HepG2 (cell line): ENCODE measurements at regions not wholly inside any gene's neighbourhood (a gene's known extent, or its start where the extent isn't known, plus 50 kb on each side); places are given as distances from the start of the nearest gene placed in this dataset.
A peak's percentile ranks its signal among the peaks of the same experiment; 100 is the strongest.

Experiments
- ATAC-seq: fragments of 200-7000 bp; cut with Tn5 transposase; 3 replicates; pipeline ENCODE4 v1.9.1; 2020; ENCODE audit warnings: mild to moderate bottlenecking, moderate library complexity
- BruUV-seq: library from RNA; stranded (reverse); fragments of 400-500 nt; replicated peaks from 2 replicates; lab custom pipeline; 2021; lab: Mats Ljungman, UMichigan
- CTCF ChIA-PET: fragments of 300-600 bp; formaldehyde crosslinking; extraction: SDS; loops from one replicate; lab custom pipeline; 2021; ENCODE audit warnings: low total read pairs, inconsistent platforms, low intra/inter-chr PET ratio; lab: Yijun Ruan, JAX
- POLR2A ChIA-PET: fragments of 350-600 bp; sonication (Branson Sonifier 250); formaldehyde crosslinking; loops from one replicate; lab custom pipeline; 2020; ENCODE audit warnings: antibody characterized with exemption, inconsistent platforms; lab: Yijun Ruan, JAX
- DNase-seq: peaks from one replicate; pipeline ENCODE4 v3.0.0-alpha.2; 2015; ENCODE audit warnings: low spot score
- FAIRE-seq: peaks from 3 replicates; lab custom pipeline; 2011; peaks lifted over from hg19 to GRCh38; lab: Jason Lieb, UNC
- H2AFZ ChIP-seq: one replicate; pipeline ENCODE4 v1.6.1; 2011; ENCODE audit warnings: low read length, inconsistent platforms
- H3K27ac ChIP-seq: fragments of 300-600 bp; 3 replicates; pipeline ENCODE4 v1.8.0; 2011; ENCODE audit warnings: mixed run types, mild to moderate bottlenecking, mixed read lengths, low read length, inconsistent platforms; ENCODE audit not compliant: insufficient read depth; ENCODE audit errors: extremely low read length
- H3K27me3 ChIP-seq, 2 experiments: fragments of 200-600 bp in 1 of 2; 2 replicates in 1 of 2; 3 replicates in 1 of 2; pipeline versions ENCODE4 v1.6.0 to v1.8.0; 2011; ENCODE audit warnings: low read length in 2 of 2, mild to moderate bottlenecking in 2 of 2, moderate library complexity in 2 of 2, inconsistent platforms in 1 of 2; ENCODE audit not compliant: insufficient read depth in 2 of 2, control insufficient read depth in 1 of 2
- H3K36me3 ChIP-seq, 2 experiments: fragments of 200-600 bp in 1 of 2; replicated peaks in 1 of 2; 2 replicates in 1 of 2; 3 replicates in 1 of 2; pipeline versions ENCODE4 v1.5.1 to v1.8.0; 2011; ENCODE audit warnings: low read length in 2 of 2, inconsistent platforms in 1 of 2; ENCODE audit not compliant: insufficient read depth in 2 of 2, control insufficient read depth in 1 of 2
- H3K4me1 ChIP-seq: 2 replicates; pipeline ENCODE4 v1.5.1; 2012; ENCODE audit warnings: low read length, inconsistent platforms; ENCODE audit not compliant: insufficient read depth
- H3K4me2 ChIP-seq: 2 replicates; pipeline ENCODE4 v1.6.0; 2011; ENCODE audit warnings: low read depth, low read length, inconsistent platforms
- H3K4me3 ChIP-seq, 3 experiments: fragments of 200-600 bp in 1 of 3; sonication (generic), shearing (Covaris generic) in 1 of 3; replicated peaks in 1 of 3; 2 replicates each; pipeline ENCODE4 v1.5.1; 2011 to 2016; ENCODE audit warnings: low read length in 3 of 3, inconsistent platforms in 2 of 3, low read depth in 2 of 3, mild to moderate bottlenecking in 2 of 3, control low read depth in 1 of 3, mixed read lengths in 1 of 3; ENCODE audit not compliant: insufficient read depth in 1 of 3
- H3K79me2 ChIP-seq: one replicate; pipeline ENCODE4 v1.6.1; 2011; ENCODE audit warnings: low read length, inconsistent platforms; ENCODE audit not compliant: insufficient read depth
- H3K9ac ChIP-seq: 2 replicates; pipeline ENCODE4 v1.6.0; 2011; ENCODE audit warnings: mild to moderate bottlenecking, low read depth, low read length, inconsistent platforms; ENCODE audit not compliant: insufficient read depth
- H3K9me3 ChIP-seq: 2 replicates; pipeline ENCODE4 v1.5.1; 2012; ENCODE audit warnings: mild to moderate bottlenecking, low read length
- H4K20me1 ChIP-seq: 2 replicates; pipeline ENCODE4 v1.6.0; 2011; ENCODE audit warnings: inconsistent platforms, mild to moderate bottlenecking, low read length, moderate library complexity; ENCODE audit not compliant: insufficient read depth
- ARID4A ChIP-seq: sonication (generic); formaldehyde crosslinking; IDR thresholded peaks from 2 replicates; pipeline ENCODE4 v1.5.0; 2020; ENCODE audit warnings: mild to moderate bottlenecking, missing genetic modification reagents, borderline replicate concordance
- ASH2L ChIP-seq: fragments of 300-600, 200-600 bp; sonication (generic); IDR thresholded peaks from 2 replicates; pipeline ENCODE4 v1.7.0; 2017; ENCODE audit warnings: low read depth, mild to moderate bottlenecking, moderate library complexity, mixed read lengths, low read length; ENCODE audit not compliant: insufficient read length
- FOXK1 ChIP-seq: sonication (generic); formaldehyde crosslinking; IDR thresholded peaks from 2 replicates; pipeline ENCODE4 v1.4.0; 2020; ENCODE audit warnings: low read depth, missing genetic modification reagents, borderline replicate concordance
- GMEB1 ChIP-seq: sonication (generic); formaldehyde crosslinking; IDR thresholded peaks from 2 replicates; pipeline ENCODE4 v1.5.1; 2020; ENCODE audit warnings: missing genetic modification reagents, mild to moderate bottlenecking, borderline replicate concordance
- KMT2B ChIP-seq: IDR thresholded peaks from 2 replicates; pipeline ENCODE4 v1.6.1; 2016; ENCODE audit warnings: missing genetic modification reagents, missing compliant biosample characterization
- MTA3 ChIP-seq: sonication (generic); formaldehyde crosslinking; IDR thresholded peaks from 2 replicates; pipeline ENCODE4 v1.4.0; 2020; ENCODE audit warnings: missing genetic modification reagents
- PATZ1 ChIP-seq: sonication (generic); formaldehyde crosslinking; IDR thresholded peaks from 2 replicates; pipeline ENCODE4 v1.4.0; 2020; ENCODE audit warnings: missing genetic modification reagents
- PHF20 ChIP-seq: sonication (generic); formaldehyde crosslinking; IDR thresholded peaks from 2 replicates; pipeline ENCODE4 v1.5.0; 2020; ENCODE audit warnings: mild to moderate bottlenecking, missing genetic modification reagents
- PHF8 ChIP-seq: sonication (generic); formaldehyde crosslinking; IDR thresholded peaks from 2 replicates; pipeline ENCODE4 v1.5.0; 2020; ENCODE audit warnings: missing genetic modification reagents
- TFDP1 ChIP-seq: IDR thresholded peaks from 2 replicates; pipeline ENCODE4 v1.6.1; 2016; ENCODE audit warnings: missing compliant biosample characterization, missing genetic modification reagents, borderline replicate concordance
- ZMYM2 ChIP-seq: sonication (generic); formaldehyde crosslinking; IDR thresholded peaks from 2 replicates; pipeline ENCODE4 v1.8.0; 2022; ENCODE audit warnings: mild to moderate bottlenecking, missing genetic modification reagents
- ZNF652 ChIP-seq: IDR thresholded peaks from 2 replicates; pipeline ENCODE4 v1.6.1; 2016; ENCODE audit warnings: low read depth, borderline replicate concordance
- ZNF839 ChIP-seq: sonication (generic); formaldehyde crosslinking; IDR thresholded peaks from 2 replicates; pipeline ENCODE4 v1.4.0; 2020; ENCODE audit warnings: missing genetic modification reagents, mild to moderate bottlenecking, borderline replicate concordance
- WGBS: methylation state at CpG from one replicate; pipeline ENCODE4 v1.1.6; 2017; ENCODE audit warnings: low lambda C conversion rate; 5-methylcytosine and 5-hydroxymethylcytosine counted together
- in situ Hi-C: cut with HindIII; loops from 2 replicates; pipeline ENCODE4 v1.10.0; 2017; ENCODE audit warnings: low pct_unique_long_range_greater_than_20kb; ENCODE audit not compliant: extremely low pct_ligation_motif_present
- intact Hi-C: fragments of 100-400 bp; cut with micrococcal nuclease; formaldehyde crosslinking; loops from one replicate; pipeline ENCODE4 v1.10.0; 2022; ENCODE audit not compliant: unreplicated experiment

- no TSS peak for BruUV-seq
- no peaks in the 10 kb centered on the region for H3K9me3 ChIP-seq
- DNase-seq, result peak; percentile 65
- H3K9ac ChIP-seq, result peak overlapping the region; percentile 87
- WGBS, result 0% methylated on average over 15 of the region's 73 CpGs
- H3K4me1 ChIP-seq, result peaks cover 43% of the 10 kb centered on the region
- no peaks in the 10 kb centered on the region for H3K36me3 ChIP-seq
- H3K27ac ChIP-seq, result peak overlapping the region; percentile 93
- intact Hi-C loops, result loop anchor here (10.0 kb wide), 1 partner anchor 255 kb away; the partner anchor contains the start of genes BTD and HACL1
- H4K20me1 ChIP-seq, result peaks cover 26% of the 10 kb centered on the region
- H3K4me3 ChIP-seq, result peak overlapping the region; percentile 59 to 93 (median 91); a peak in 4 of 6 replicates
- in situ Hi-C loops, result no loop called here
- FAIRE-seq, result no peak
- H2AFZ ChIP-seq, result no peak overlapping the region
- peak overlapping the region; percentile 72 for H3K4me2 ChIP-seq
- POLR2A ChIA-PET, result interaction anchor here (1.0 kb wide), 2 partner anchors 13 to 393 kb away, joined by 3 to 7 read pairs; no protein-coding TSS in a partner anchor
- CTCF ChIA-PET, result no interaction called here
- peaks cover 41% of the 10 kb centered on the region for H3K79me2 ChIP-seq
- H3K27me3 ChIP-seq, result no peaks in the 10 kb centered on the region
- peak; percentile 87 for ATAC-seq
- TF ChIP-seq MTA3 (CRISPR knock-in tag) (no peak), GMEB1 (CRISPR knock-in tag) (peak; percentile 57; the same call in 1 of the 2 replicates), TFDP1 (CRISPR knock-in tag) (peak; percentile 40; the same call in 1 of the 2 replicates), PHF20 (CRISPR knock-in tag) (no peak), ZNF839 (no peak), ARID4A (0 out of 2 replicates have a peak, but pooled peaks have one; percentile 1), FOXK1 (CRISPR knock-in tag) (peak; percentile 29; the same call in 1 of the 2 replicates), KMT2B (CRISPR knock-in tag) (peak; percentile 65; the same call in 1 of the 2 replicates), ASH2L (no peak), ZMYM2 (CRISPR knock-in tag) (no peak), PATZ1 (CRISPR knock-in tag) (peak; percentile 85), PHF8 (peak; percentile 48), ZNF652 (CRISPR knock-in tag) (no peak)
These were observed 61.8 kb upstream of the ANKRD28 start for GRCh38 chr3:15859507-15860013.
